BJ (cell line): ENCODE measurements at regions not wholly inside any gene's neighbourhood (a gene's known extent, or its start where the extent isn't known, plus 50 kb on each side); places are given as distances from the start of the nearest gene placed in this dataset.

ENCODE experiments used
- CTCF ChIA-PET: fragments of 350-600 bp; formaldehyde crosslinking; extraction: SDS; loops from one replicate; lab custom pipeline; 2021; ENCODE audit warnings: antibody characterized with exemption, inconsistent platforms; lab: Yijun Ruan, JAX
- POLR2A ChIA-PET: fragments of 300-600 bp; sonication (Branson Sonifier 250); formaldehyde crosslinking; extraction: SDS; loops from one replicate; lab custom pipeline; 2021; ENCODE audit warnings: antibody characterized with exemption; lab: Charles Lee
- DNase-seq: peaks from one replicate; pipeline ENCODE4 v3.0.0-alpha.2; 2011; ENCODE audit warnings: low read depth
- H3K27me3 ChIP-seq: 2 replicates; pipeline ENCODE4 v1.6.0; 2011; ENCODE audit warnings: low read length; ENCODE audit not compliant: control insufficient read depth, insufficient read depth
- H3K36me3 ChIP-seq: 2 replicates; pipeline ENCODE4 v1.5.1; 2011; ENCODE audit warnings: low read length; ENCODE audit not compliant: control insufficient read depth, insufficient read depth
- H3K4me3 ChIP-seq: 2 replicates; pipeline ENCODE4 v1.5.1; 2011; ENCODE audit warnings: low read depth, mild to moderate bottlenecking, control low read depth, low read length
- TF ChIP-seq, protein P1 (sequence below): IDR thresholded peaks from 2 replicates; pipeline ENCODE4 v1.5.1; 2011; ENCODE audit warnings: low read depth, mild to moderate bottlenecking, control low read depth, inconsistent platforms, low read length, moderate library complexity; ENCODE audit not compliant: insufficient read depth

DNA sequence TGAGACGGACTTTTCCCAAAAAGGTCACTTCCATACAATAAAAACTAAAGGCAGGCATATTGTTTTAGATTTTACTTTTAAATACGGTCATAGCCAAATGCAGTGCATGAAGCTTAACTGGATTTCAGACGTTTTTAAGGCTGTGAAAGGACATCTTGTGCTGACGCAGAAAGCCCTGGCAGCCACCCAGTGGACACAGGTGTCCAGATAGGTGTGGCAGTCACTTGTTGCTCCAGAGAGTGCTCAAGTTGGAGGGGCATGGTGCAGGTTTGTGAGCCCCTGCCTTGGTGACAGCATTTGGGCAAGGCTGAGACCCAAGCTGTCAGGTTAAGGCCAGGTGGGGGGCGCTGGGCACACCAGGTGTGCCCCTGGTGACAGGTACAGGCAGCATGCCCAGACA, 135.8 kb upstream of the TBL1X start:
- no peaks in the 10 kb centered on the region for H3K27me3 ChIP-seq
- TF ChIP-seq, protein P1, sequence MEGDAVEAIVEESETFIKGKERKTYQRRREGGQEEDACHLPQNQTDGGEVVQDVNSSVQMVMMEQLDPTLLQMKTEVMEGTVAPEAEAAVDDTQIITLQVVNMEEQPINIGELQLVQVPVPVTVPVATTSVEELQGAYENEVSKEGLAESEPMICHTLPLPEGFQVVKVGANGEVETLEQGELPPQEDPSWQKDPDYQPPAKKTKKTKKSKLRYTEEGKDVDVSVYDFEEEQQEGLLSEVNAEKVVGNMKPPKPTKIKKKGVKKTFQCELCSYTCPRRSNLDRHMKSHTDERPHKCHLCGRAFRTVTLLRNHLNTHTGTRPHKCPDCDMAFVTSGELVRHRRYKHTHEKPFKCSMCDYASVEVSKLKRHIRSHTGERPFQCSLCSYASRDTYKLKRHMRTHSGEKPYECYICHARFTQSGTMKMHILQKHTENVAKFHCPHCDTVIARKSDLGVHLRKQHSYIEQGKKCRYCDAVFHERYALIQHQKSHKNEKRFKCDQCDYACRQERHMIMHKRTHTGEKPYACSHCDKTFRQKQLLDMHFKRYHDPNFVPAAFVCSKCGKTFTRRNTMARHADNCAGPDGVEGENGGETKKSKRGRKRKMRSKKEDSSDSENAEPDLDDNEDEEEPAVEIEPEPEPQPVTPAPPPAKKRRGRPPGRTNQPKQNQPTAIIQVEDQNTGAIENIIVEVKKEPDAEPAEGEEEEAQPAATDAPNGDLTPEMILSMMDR = no peak
- CTCF ChIA-PET = no interaction called here
- POLR2A ChIA-PET = no interaction called here
- no peaks in the 10 kb centered on the region for H3K36me3 ChIP-seq
- H3K4me3 ChIP-seq = no peak overlapping the region
- no peak for DNase-seq

DNA sequence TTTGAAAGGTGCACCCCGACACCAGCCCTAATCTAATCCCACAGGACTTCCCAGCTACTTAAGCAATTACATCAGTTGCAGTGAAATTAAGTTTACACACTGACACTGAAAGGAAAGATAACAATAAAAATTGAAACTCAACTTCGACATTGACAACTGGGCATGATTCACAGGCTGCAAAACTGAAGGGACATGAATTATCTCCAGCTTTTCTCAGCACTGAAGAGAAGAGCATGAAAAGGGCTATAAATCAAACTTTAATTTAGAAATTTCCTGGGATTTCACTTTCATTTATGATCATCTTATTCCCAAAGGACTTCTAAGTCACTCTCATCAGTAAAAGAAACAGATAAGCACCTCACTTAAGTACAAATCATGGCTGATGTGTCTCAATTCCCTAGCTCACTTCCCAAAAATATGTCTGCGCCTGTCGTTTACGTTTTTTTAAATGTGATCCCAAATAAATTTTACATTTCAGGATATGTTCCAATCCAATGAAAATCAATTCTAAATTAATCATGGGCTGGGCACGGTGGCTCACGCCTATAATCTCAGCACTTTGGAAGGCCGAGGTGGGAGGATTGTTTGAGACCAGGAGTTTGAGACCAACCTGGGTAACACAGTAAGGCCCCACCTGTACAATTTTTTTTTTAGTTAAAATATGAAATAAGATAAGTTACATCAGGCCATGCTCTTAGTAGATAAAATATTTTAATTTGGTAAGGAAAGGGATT, 134.4 kb upstream of the TBL1X start:
- no peaks in the 10 kb centered on the region for H3K36me3 ChIP-seq
- ChIA-PET POLR2A (no interaction called here), CTCF (no interaction called here)
- no peaks in the 10 kb centered on the region for H3K27me3 ChIP-seq
- H3K4me3 ChIP-seq = no peak overlapping the region
- no peak for DNase-seq
- TF ChIP-seq, protein P1 = no peak

DNA sequence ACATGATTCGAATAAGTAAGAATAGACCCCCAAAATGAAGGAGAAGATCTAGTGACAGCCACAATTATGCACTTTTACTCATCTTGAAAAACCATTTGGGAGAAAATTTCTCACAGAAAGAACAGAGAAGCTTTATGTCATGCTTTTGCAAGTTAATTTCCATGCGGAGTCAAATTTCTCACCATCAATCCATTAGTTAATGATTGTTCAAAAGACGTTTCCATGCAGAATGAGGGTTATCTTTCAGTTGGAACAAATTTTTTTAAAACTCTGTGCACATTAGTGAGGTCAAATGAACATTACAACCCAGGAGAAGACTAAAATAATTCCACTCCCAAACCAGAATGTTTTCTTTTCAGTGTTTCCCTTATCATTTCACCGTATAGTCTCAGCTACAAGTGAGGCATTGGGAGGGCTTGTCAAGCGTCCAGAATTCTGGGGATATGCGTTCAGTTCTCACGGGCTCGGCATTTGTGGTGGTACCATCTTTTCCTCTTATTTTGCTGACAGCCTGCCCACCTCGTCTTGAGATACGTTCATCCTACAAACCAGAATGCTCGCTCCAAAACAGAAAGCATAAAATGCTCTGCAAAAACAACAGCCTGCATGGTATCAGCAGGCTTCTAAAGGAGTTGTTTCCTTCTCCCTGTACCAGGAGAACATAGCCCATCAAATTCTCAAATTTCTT, 130.8 kb upstream of the TBL1X start:
- POLR2A ChIA-PET = no interaction called here
- CTCF ChIA-PET = interaction anchor here (0.6 kb wide), 1 partner anchor 233 kb away, joined by 4 read pairs; no protein-coding TSS in a partner anchor
- DNase-seq = no peak
- Histone ChIP-seq H3K4me3 (no peak overlapping the region), H3K36me3 (no peaks in the 10 kb centered on the region), H3K27me3 (no peaks in the 10 kb centered on the region)
- TF ChIP-seq, protein P1 = no peak

DNA sequence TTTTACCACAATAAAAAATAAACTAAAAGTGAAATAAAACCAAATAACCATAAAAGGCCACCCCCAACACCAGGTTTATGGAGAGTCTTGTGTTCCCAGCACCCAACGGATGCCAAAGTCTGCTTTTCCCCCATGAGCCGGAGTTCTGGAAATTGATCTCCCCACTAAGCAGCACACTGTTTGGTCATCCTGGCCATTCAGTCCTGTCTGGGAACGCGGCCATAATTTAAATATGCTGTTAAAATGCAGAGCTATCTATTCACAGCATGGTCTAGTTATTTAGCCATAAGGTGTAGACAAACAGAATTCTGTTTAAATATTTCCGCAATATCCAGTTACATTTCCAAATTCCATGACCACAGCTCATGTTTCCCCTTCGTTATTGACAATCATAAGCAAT, 129.6 kb upstream of the TBL1X start:
- Histone ChIP-seq H3K36me3 (no peaks in the 10 kb centered on the region), H3K4me3 (no peak overlapping the region), H3K27me3 (no peaks in the 10 kb centered on the region)
- POLR2A ChIA-PET = no interaction called here
- TF ChIP-seq, protein P1 = no peak
- CTCF ChIA-PET = no interaction called here
- DNase-seq = no peak

DNA sequence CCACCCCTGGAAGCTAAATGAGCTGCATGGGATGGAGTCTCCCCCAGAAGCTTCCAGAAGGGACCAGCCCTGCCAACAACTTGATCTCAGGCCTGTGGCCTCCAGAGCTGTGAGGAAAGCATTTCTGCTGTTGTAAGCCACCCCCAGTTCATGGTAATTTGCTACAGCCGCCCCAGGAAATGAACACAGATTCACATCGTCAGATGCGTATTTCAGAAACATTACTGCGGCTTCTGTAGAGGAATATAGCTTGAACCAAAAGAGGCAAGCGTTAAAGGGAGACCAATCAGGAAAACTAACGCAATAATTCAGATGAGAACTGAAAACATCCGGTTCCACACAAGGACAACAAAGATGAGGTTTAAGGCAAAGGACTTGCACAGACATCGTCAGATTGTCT, 128.4 kb upstream of the TBL1X start:
- POLR2A ChIA-PET = no interaction called here
- no peaks in the 10 kb centered on the region for H3K36me3 ChIP-seq
- no peak overlapping the region for H3K4me3 ChIP-seq
- CTCF ChIA-PET = no interaction called here
- TF ChIP-seq, protein P1 = no peak
- DNase-seq = no peak
- no peaks in the 10 kb centered on the region for H3K27me3 ChIP-seq
